ENCODE measurements at regions not wholly inside any gene's neighbourhood (a gene's known extent, or its start where the extent isn't known, plus 50 kb on each side); places are given as distances from the start of the nearest gene placed in this dataset.

DNA sequence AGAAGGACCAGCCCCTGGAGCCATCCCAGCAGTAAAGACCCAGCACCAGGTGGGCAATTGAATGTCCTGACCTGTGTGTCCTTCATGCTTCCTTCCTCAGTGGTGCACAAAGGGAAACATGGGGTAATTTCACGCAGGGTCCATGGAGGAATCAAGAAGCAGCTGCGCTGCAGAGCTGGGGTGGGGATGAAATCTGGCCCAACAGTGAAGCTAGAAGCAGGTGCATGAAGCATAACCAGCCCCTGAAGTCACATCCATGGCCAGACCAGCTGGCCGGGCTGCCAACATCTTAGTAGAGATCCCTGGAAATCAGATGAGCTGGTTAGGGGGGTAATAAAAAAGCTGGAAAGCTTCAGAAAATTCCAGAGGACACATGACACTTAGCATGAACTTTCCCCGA, 646.7 kb upstream of the DEFB115 start:
- TF ChIP-seq, protein P1, sequence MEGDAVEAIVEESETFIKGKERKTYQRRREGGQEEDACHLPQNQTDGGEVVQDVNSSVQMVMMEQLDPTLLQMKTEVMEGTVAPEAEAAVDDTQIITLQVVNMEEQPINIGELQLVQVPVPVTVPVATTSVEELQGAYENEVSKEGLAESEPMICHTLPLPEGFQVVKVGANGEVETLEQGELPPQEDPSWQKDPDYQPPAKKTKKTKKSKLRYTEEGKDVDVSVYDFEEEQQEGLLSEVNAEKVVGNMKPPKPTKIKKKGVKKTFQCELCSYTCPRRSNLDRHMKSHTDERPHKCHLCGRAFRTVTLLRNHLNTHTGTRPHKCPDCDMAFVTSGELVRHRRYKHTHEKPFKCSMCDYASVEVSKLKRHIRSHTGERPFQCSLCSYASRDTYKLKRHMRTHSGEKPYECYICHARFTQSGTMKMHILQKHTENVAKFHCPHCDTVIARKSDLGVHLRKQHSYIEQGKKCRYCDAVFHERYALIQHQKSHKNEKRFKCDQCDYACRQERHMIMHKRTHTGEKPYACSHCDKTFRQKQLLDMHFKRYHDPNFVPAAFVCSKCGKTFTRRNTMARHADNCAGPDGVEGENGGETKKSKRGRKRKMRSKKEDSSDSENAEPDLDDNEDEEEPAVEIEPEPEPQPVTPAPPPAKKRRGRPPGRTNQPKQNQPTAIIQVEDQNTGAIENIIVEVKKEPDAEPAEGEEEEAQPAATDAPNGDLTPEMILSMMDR (IDR thresholded peaks at IDR 0.05; ENCODE audit: insufficient read depth, low read depth, low read length), result no peak
- no peak for TF ChIP-seq EZH2 (IDR thresholded peaks at IDR 0.05; ENCODE audit: insufficient read depth, low read length)

All from astrocyte (in vitro differentiated cells and primary cell).